ENCODE measurements at regions not wholly inside any gene's neighbourhood (a gene's known extent, or its start where the extent isn't known, plus 50 kb on each side); places are given as distances from the start of the nearest gene placed in this dataset.

- DNase-seq (ENCODE audit: low read depth, low spot score), result no peak
- no peaks in the 10 kb centered on the region for H3K4me1 ChIP-seq (ENCODE audit: control insufficient read depth in 1 of 2, insufficient read depth in 2 of 2, low read length in 2 of 2)
- H3K9ac ChIP-seq (ENCODE audit: low read length), result no peak overlapping the region
- ChIA-PET POLR2A (no interaction called here), CTCF (no interaction called here), RAD21 (ENCODE audit: low non-redundant PET in 1 of 2, low total read pairs in 2 of 2, uncharacterized antibody in 2 of 2, unreplicated experiment in 2 of 2) (no interaction called here)
- H3K27me3 ChIP-seq (ENCODE audit: insufficient read depth, low read length), result no peaks in the 10 kb centered on the region
- no peaks in the 10 kb centered on the region for H4K20me1 ChIP-seq (ENCODE audit: insufficient read depth)
- H3K4me3 ChIP-seq (replicated peaks in 1 of 2; ENCODE audit: low read depth in 1 of 2, low read length in 2 of 2), result no peak overlapping the region
- intact Hi-C loops (cut with micrococcal nuclease), result no loop called here
- no peak overlapping the region for H3K27ac ChIP-seq (ENCODE audit: low read depth, low read length)
- no peak overlapping the region for H2AFZ ChIP-seq (ENCODE audit: low read depth, low read length, poor library complexity, severe bottlenecking)
- H3K9me3 ChIP-seq (ENCODE audit: control insufficient read depth in 1 of 2, insufficient read depth in 1 of 2, low read depth in 1 of 2, low read length in 2 of 2), result no peaks in the 10 kb centered on the region
- no peaks in the 10 kb centered on the region for H3K79me2 ChIP-seq (ENCODE audit: insufficient read depth, low read length)
- no peak for ATAC-seq
- TF ChIP-seq TCF7L2 (IDR thresholded peaks at IDR 0.05; ENCODE audit: borderline replicate concordance, extremely low read depth, insufficient read depth, insufficient read length) (no peak), CTCF (IDR thresholded peaks at IDR 0.05 in 2 of 3, conservative IDR thresholded peaks at IDR 0.05 in 1 of 3; ENCODE audit: borderline replicate concordance in 1 of 3, insufficient read depth in 1 of 3, low read depth in 2 of 3, low read length in 2 of 3) (no peak), CEBPB (IDR thresholded peaks at IDR 0.05; ENCODE audit: low read depth) (no peak), JUND (IDR thresholded peaks at IDR 0.05) (no peak), RAD21 (IDR thresholded peaks at IDR 0.05; ENCODE audit: low read depth) (no peak), MAX (IDR thresholded peaks at IDR 0.05) (no peak), REST (IDR thresholded peaks at IDR 0.05; ENCODE audit: low read depth) (no peak), YY1 (IDR thresholded peaks at IDR 0.05; ENCODE audit: extremely low read depth, insufficient replicate concordance, low read depth, low read length) (no peak), ZFX (IDR thresholded peaks at IDR 0.05) (no peak), ZNF274 (IDR thresholded peaks at IDR 0.05; ENCODE audit: low read depth, low read length) (no peak), SIN3A (IDR thresholded peaks at IDR 0.05; ENCODE audit: low read depth) (no peak), SP1 (IDR thresholded peaks at IDR 0.05; ENCODE audit: low read depth) (no peak)
- H3K4me2 ChIP-seq (ENCODE audit: low read length), result no peak overlapping the region
- H3K36me3 ChIP-seq (ENCODE audit: control insufficient read depth in 1 of 2, insufficient read depth in 2 of 2, low read length in 2 of 2), result no peaks in the 10 kb centered on the region
- BruUV-seq (replicated peaks), result no TSS peak
- no peaks in the 10 kb centered on the region for H3K9me2 ChIP-seq (ENCODE audit: insufficient read depth)
Observed at GRCh38 chr13:63542770-63543169, 2127.1 kb upstream of the PCDH20 start.

All from HCT116 (cell line).